HTR-8/SVneo (cell line): ENCODE measurements at regions not wholly inside any gene's neighbourhood (a gene's known extent, or its start where the extent isn't known, plus 50 kb on each side); places are given as distances from the start of the nearest gene placed in this dataset.

Source experiments
- DNase-seq: peaks from one replicate; pipeline ENCODE4 v3.0.0; 2011; ENCODE audit warnings: low spot score, mixed read lengths; ENCODE audit not compliant: insufficient read length
- FAIRE-seq: peaks from 2 replicates; lab custom pipeline; 2011; peaks lifted over from hg19 to GRCh38; lab: Jason Lieb, UNC

DNA sequence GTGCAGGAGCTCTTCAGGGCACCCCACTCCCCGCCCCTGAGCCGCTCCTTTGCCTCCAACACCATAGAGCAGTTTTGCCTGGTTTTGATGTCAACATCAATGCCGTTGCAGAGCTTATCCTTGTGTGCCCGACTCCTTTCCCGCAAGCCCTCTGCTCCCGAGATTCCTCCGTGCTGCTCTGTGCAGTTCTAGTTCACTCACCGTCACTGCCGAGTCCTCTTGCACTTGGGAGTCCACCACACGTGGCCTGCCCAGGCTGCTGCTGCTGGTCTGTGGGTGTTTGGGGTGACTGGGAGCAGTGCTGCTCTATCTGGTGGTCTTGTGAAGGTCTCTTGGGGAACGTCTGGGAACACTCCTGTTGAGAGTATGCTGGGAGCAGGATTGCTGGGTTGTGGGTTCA lies 63.8 kb upstream of the ANO1 start:
- FAIRE-seq: no peak
- DNase-seq: no peak

DNA sequence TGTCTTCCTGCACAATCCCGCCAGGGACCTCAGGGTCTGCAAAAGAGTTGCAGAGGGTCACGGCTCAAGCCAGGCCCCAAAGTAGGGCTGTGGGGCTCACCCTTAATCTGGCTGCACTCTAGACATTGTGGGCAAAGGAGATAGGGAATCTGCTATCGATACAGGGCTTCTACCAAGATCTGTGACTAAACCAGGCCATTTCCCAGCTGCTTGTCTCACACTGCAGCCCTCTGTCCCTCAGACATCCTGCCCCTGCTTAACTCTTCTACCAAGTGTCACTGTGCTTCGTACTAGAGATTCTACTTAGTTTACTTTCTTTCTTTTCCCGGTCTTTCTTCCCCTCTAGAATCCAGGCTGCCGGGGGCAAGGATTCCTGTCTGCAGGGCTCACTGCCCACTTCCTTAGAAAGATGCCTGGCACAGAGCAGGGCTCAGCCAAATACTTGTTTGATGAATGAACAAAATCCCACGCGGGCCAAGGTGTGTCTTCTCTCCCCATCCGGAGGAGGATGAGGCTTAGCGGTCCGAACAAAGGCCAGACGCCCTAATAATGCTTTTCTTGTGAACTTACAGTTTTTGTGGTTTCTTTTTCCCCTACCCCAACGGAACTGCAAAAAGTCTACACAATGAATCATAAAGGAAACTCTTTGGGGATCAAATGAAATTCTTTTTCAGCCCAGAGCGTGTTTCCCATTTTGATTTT lies 61.3 kb upstream of the ANO1 start:
- DNase-seq (peak; percentile 51), FAIRE-seq (peak; percentile 28)

DNA sequence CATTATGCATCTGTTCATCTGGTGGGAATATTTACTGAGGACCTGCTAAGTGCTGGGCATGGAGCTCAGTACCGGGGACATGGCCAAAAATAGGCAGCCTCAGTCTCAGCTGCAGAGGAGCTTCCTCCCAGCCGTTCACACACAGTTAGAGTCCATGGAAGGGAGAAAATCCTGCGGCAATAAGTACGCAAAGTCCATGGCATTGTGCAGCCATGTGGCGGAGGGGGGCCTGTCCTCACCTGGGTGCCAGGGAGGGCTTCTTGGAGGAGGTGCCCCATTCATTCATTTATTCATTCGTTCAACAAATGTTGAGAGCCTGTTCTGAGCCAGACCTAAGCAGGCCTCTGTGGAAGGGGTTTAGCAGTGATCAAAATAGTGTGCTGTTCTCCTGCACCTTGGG lies 59.3 kb upstream of the ANO1 start:
- DNase-seq (no peak), FAIRE-seq (no peak)

GRCh38 chr11:70019576-70020011 lies 58.5 kb upstream of the ANO1 start:
- DNase-seq (no peak), FAIRE-seq (no peak)

GRCh38 chr11:70020336-70021214 lies 57.5 kb upstream of the ANO1 start:
- no peak for DNase-seq
- FAIRE-seq: no peak

- DNase-seq: no peak
- FAIRE-seq: no peak
Observed at GRCh38 chr11:70021586-70021985, 56.5 kb upstream of the ANO1 start.

DNA sequence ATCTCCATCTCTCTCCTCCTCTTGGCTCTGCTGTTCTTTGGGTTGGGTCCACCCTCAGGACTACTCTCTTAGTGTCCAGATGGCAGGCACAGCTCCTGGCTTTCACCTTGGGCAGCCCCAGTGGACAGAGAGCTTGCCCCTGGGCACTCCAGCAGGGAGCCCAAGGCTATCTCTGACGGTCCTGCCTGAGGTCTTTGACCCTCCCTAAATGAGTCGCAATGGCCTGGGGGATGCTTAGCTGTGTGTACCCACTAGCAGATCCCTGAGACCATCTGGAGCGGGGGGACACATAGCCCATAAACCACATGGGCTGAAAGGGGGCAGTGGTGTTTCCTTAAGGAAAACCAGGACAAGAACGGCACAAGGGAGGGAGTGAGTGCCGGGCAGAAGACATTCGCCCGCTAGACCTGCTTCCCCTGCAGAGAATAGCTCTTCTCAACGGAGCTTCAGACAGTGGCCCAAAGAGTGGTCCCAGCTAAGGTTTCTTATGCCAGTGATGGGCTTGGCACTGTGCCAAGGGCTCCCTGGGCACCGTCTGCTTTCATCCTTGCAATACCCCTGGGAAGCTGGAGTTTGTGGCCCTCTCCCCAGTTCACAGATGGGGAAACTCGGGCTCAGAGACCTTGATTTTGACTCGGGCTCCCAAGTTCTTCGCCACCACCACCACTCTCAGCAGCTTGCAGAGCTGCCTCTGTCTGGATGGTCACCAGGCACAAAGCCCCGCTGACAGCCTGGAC lies 53.9 kb upstream of the ANO1 start:
- DNase-seq: no peak
- FAIRE-seq: no peak

GRCh38 chr11:70024773-70025045 lies 53.4 kb upstream of the ANO1 start:
- FAIRE-seq (no peak), DNase-seq (no peak)

GRCh38 chr11:70025308-70025707 lies 52.8 kb upstream of the ANO1 start:
- FAIRE-seq (no peak), DNase-seq (no peak)

DNA sequence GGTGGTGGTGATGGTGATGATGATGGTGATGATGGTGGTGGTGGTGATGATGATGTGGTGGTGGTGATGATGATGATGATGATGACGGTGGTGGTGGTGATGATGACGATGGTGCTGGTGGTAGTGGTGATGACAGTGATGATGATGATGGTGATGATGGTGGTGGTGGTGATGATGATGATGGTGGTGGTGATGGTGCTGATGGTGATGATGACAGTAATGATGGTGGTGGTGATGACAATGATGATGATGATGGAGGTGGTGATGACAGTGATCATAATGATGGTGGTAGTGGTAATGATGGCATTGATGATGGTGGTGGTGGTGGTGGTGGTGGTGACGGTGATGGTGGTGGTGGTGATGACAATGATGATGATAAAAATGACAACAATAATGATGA lies 52.1 kb upstream of the ANO1 start:
- DNase-seq (no peak), FAIRE-seq (no peak)

GRCh38 chr11:70026726-70027125 lies 51.4 kb upstream of the ANO1 start:
- no peak for FAIRE-seq
- DNase-seq: no peak

GRCh38 chr11:70027451-70027850 lies 50.7 kb upstream of the ANO1 start:
- no peak for DNase-seq
- no peak for FAIRE-seq

GRCh38 chr11:70028147-70028855 lies 49.8 kb upstream of the ANO1 start:
- FAIRE-seq (no peak), DNase-seq (no peak)
